Progenitor cell of endocrine pancreas (in vitro differentiated cells): ENCODE measurements at regions not wholly inside any gene's neighbourhood (a gene's known extent, or its start where the extent isn't known, plus 50 kb on each side); places are given as distances from the start of the nearest gene placed in this dataset.

ENCODE experiments used
- DNase-seq: peaks from one replicate; pipeline ENCODE4 v3.0.0; 2021; ENCODE audit warnings: low spot score; ENCODE audit not compliant: unreplicated experiment
- H3K27ac Mint-ChIP-seq: 2 replicates; pipeline ENCODE4 v1.8.0; 2021; ENCODE audit warnings: mild to moderate bottlenecking, moderate library complexity, mixed read lengths
- H3K27me3 Mint-ChIP-seq: 2 replicates; pipeline ENCODE4 v1.8.0; 2021; ENCODE audit warnings: mixed read lengths
- H3K36me3 Mint-ChIP-seq: 2 replicates; pipeline ENCODE4 v1.8.0; 2022; ENCODE audit warnings: mixed read lengths; ENCODE audit not compliant: insufficient read depth
- H3K4me1 Mint-ChIP-seq: 2 replicates; pipeline ENCODE4 v1.8.0; 2021; ENCODE audit warnings: low read depth, mixed read lengths
- H3K4me3 Mint-ChIP-seq: 2 replicates; pipeline ENCODE4 v1.8.0; 2021; ENCODE audit warnings: low read depth, mild to moderate bottlenecking, moderate library complexity, mixed read lengths
- H3K9me3 Mint-ChIP-seq: 2 replicates; pipeline ENCODE4 v1.8.0; 2021; ENCODE audit warnings: low read depth, mixed read lengths
- TF ChIP-seq, protein P1 (sequence below): fragments of 200-600 bp; sonication (generic); IDR thresholded peaks from one replicate; pipeline ENCODE4 v1.5.0; 2021; ENCODE audit warnings: antibody characterized with exemption, mild to moderate bottlenecking; ENCODE audit not compliant: unreplicated experiment

DNA sequence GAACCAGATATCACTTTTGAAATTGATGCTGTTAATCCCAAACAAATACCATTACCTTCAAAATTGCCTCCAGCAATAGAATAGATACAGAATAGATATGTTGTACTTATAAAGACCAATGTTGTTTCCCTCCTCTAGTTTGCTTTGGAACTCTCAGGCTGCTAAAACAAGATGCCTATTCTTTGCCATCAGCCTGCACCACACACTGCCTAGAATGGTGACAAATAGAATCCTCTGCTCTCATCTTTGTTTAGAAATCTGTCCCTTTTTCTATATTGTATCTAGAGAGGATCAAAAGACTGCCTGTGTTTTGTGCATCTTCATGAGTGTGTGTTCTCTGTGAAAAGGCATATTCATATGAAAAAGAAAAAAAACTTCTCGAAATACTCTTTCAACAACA is 349.2 kb upstream of the CCDC54 start:
- no peak for DNase-seq
- H3K27ac Mint-ChIP-seq: no peak overlapping the region
- H3K4me3 Mint-ChIP-seq: no peak overlapping the region
- TF ChIP-seq, protein P1, sequence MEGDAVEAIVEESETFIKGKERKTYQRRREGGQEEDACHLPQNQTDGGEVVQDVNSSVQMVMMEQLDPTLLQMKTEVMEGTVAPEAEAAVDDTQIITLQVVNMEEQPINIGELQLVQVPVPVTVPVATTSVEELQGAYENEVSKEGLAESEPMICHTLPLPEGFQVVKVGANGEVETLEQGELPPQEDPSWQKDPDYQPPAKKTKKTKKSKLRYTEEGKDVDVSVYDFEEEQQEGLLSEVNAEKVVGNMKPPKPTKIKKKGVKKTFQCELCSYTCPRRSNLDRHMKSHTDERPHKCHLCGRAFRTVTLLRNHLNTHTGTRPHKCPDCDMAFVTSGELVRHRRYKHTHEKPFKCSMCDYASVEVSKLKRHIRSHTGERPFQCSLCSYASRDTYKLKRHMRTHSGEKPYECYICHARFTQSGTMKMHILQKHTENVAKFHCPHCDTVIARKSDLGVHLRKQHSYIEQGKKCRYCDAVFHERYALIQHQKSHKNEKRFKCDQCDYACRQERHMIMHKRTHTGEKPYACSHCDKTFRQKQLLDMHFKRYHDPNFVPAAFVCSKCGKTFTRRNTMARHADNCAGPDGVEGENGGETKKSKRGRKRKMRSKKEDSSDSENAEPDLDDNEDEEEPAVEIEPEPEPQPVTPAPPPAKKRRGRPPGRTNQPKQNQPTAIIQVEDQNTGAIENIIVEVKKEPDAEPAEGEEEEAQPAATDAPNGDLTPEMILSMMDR: no peak
- peaks cover 5% of the 10 kb centered on the region for H3K9me3 Mint-ChIP-seq
- H3K4me1 Mint-ChIP-seq: peaks cover 6% of the 10 kb centered on the region
- H3K36me3 Mint-ChIP-seq: peaks cover 2% of the 10 kb centered on the region
- no peaks in the 10 kb centered on the region for H3K27me3 Mint-ChIP-seq

DNA sequence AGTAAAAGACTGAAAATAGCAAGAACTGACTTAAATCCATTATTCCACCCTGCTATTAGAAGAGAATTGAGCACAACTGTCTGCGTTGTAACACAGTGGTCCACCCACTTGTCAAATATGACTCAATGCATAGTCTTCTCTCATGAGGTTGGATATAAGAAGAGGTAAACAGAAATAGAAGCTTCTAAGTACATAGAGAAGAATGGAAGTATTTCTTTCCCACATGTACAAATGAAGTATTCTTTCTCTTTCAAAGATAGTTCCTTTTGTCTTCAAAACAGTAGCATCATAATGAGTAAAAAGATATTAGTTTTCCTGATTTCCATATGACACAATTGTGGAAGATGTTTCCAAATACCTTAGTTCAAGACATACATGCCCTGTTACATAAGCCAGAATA is 348.6 kb upstream of the CCDC54 start:
- Mint-ChIP-seq H3K4me1 (peaks cover 6% of the 10 kb centered on the region), H3K27ac (no peak overlapping the region), H3K4me3 (no peak overlapping the region), H3K27me3 (no peaks in the 10 kb centered on the region), H3K36me3 (peaks cover 2% of the 10 kb centered on the region), H3K9me3 (peaks cover 5% of the 10 kb centered on the region)
- TF ChIP-seq, protein P1: no peak
- no peak for DNase-seq

DNA sequence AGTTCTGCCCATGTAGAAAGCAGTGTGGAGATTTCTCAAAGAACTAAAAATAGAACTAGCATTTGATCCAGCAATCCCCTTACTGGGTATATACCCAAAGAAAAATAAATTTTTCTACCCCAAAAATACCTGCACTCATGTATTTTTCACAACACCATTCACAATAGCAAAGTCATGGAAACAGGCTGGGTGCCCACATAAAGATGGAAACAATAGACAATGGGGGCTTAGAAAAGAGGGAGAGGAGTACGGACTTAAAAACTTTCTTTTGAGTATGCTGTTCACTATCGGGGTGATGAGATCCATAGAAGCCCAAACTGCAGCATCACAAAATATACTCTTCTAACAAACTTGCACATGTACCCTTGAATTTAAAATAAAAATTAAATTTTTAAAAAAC is 345.1 kb upstream of the CCDC54 start:
- Mint-ChIP-seq H3K4me3 (no peak overlapping the region), H3K27ac (no peak overlapping the region), H3K4me1 (no peaks in the 10 kb centered on the region), H3K27me3 (no peaks in the 10 kb centered on the region), H3K36me3 (peaks cover 3% of the 10 kb centered on the region), H3K9me3 (peaks cover 14% of the 10 kb centered on the region)
- DNase-seq: no peak
- TF ChIP-seq, protein P1: no peak

DNA sequence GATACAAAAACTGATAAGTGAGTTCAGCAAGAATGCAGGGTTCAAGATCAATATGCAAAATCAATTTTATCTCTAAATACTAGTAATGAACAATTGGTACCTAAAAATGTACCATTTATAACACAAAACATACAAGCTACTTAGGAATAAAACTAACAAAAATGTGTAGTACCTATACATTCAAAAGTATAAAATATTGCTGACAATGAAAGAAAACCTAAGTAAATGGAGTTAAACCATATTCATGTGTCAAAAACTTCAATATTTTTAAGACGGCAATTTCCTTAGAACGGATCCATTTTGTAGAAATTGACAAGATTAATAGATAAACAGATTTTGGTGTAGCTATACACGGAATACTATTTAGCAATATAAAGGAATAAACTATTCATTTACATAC is 343.1 kb upstream of the CCDC54 start:
- Mint-ChIP-seq H3K9me3 (peaks cover 29% of the 10 kb centered on the region), H3K27me3 (no peaks in the 10 kb centered on the region), H3K36me3 (peaks cover 3% of the 10 kb centered on the region), H3K4me3 (no peak overlapping the region), H3K4me1 (no peaks in the 10 kb centered on the region), H3K27ac (no peak overlapping the region)
- no peak for DNase-seq
- TF ChIP-seq, protein P1: no peak

DNA sequence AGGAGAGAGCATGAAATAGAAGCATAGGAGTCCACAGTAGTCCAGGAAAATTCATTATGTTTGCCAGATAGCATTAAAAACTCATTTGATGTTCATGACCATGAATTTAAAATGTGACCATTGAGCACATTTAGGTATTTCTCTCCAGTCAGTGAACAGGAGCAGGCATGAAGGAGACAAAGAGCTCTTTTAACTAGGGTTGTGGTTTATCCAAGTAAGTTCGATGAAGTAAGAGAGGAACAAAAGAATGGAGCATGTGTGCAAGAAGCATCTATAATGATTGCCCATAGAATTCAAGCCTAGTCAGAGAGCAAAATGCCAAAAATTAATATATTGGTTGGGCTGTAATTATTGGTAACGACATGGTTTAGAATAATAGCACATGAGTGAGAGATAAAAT is 342.1 kb upstream of the CCDC54 start:
- DNase-seq: no peak
- Mint-ChIP-seq H3K4me1 (no peaks in the 10 kb centered on the region), H3K27me3 (no peaks in the 10 kb centered on the region), H3K27ac (no peak overlapping the region), H3K36me3 (peaks cover 3% of the 10 kb centered on the region), H3K4me3 (no peak overlapping the region), H3K9me3 (peaks cover 33% of the 10 kb centered on the region)
- TF ChIP-seq, protein P1: no peak

DNA sequence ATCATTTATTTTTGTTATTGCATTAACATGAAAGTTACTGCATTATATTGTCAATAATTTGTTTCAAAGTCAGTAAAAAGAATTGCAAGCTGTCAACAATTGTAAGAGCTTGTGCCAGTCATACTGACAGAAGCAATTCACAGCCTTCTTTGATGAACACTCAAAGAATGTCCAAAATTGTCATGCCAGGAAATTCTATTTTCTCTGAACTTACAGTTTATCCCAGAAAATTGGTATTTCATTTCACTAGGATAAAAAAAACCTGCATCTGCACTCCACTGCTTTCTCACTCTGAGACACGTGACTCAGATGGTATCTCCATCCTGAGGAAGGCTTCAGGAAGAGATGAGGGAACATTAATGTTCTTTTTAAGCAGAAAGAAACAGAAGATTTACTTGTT is 332.6 kb upstream of the CCDC54 start:
- TF ChIP-seq, protein P1: no peak
- no peaks in the 10 kb centered on the region for H3K4me1 Mint-ChIP-seq
- no peak overlapping the region for H3K27ac Mint-ChIP-seq
- H3K36me3 Mint-ChIP-seq: peaks cover 2% of the 10 kb centered on the region
- H3K27me3 Mint-ChIP-seq: no peaks in the 10 kb centered on the region
- no peak for DNase-seq
- no peak overlapping the region for H3K4me3 Mint-ChIP-seq
- H3K9me3 Mint-ChIP-seq: peaks cover 15% of the 10 kb centered on the region
